Adrenal gland (tissue), 7 donors: ENCODE measurements at regions not wholly inside any gene's neighbourhood (a gene's known extent, or its start where the extent isn't known, plus 50 kb on each side); places are given as distances from the start of the nearest gene placed in this dataset.

Experiments
- DNase-seq, 7 donors: peaks; one replicate each; pipeline ENCODE4 v3.0.0-alpha.2; 2019 to 2020
- H3K27ac ChIP-seq, 5 donors: fragments of 200-600 bp; sonication (generic) in 4 of 5; 1 replicate in 3 of 5; 2 replicates in 2 of 5; pipeline versions ENCODE4 v1.5.1 to v1.8.0; 2016 to 2020; ENCODE audit warnings: mild to moderate bottlenecking in 1 of 5
- H3K27me3 ChIP-seq: fragments of 200-600 bp; 2 replicates; pipeline ENCODE4 v1.8.0; 2021
- H3K36me3 ChIP-seq, 2 donors: fragments of 200-600 bp; replicated peaks in 1 of 2; 1 replicate in 1 of 2; 2 replicates in 1 of 2; pipeline versions ENCODE4 v1.5.1 to v1.8.0; 2018 to 2022
- H3K4me1 ChIP-seq, 2 donors: fragments of 200-600 bp; replicated peaks in 1 of 2; 1 replicate in 1 of 2; 2 replicates in 1 of 2; pipeline versions ENCODE4 v1.5.1 to v1.8.0; 2018 to 2021
- H3K4me3 ChIP-seq, 4 donors: fragments of 200-600 bp; sonication (generic) in 3 of 4; one replicate each; pipeline ENCODE4 v1.5.1; 2016 to 2018
- H3K9me3 ChIP-seq, 3 donors: fragments of 200-600 bp; sonication (generic) in 1 of 3; replicated peaks in 1 of 3; 1 replicate in 2 of 3; 2 replicates in 1 of 3; pipeline versions ENCODE4 v1.5.1 to v1.8.0; 2016 to 2021
- POLR2A ChIP-seq, 2 donors: fragments of 450-650 bp; IDR thresholded peaks; one replicate each; pipeline ENCODE4 v1.6.1; 2017; ENCODE audit warnings: antibody characterized with exemption in 2 of 2, mild to moderate bottlenecking in 2 of 2, moderate library complexity in 1 of 2
- intact Hi-C, 2 donors: fragments of 100-400 bp; cut with DNase I; formaldehyde crosslinking; loops; one replicate each; pipeline versions ENCODE4 v1.14.1 to v1.15.0; 2022 to 2023
- TF ChIP-seq, protein P1 (sequence below), 6 experiments: fragments of 450-650 bp in 4 of 6; fragments of 200-600 bp in 2 of 6; sonication (generic) in 1 of 6; IDR thresholded peaks; 1 replicate in 5 of 6; 2 replicates in 1 of 6; pipeline versions ENCODE4 v1.5.1 to v1.8.0; 2016 to 2021; ENCODE audit warnings: antibody characterized with exemption in 6 of 6, mild to moderate bottlenecking in 2 of 6, moderate library complexity in 1 of 6
- donor health status: DM: yes; HTN: yes; CAD: no.
- donor health status: DM: no; HTN: no; CAD: no.
- donor health status: DM: no; HTN: no; CAD: no.

- DNase-seq, result no peak
- Histone ChIP-seq H3K9me3 (no peaks in the 10 kb centered on the region), H3K36me3 (no peaks in the 10 kb centered on the region), H3K4me3 (no peak overlapping the region), H3K4me1 (no peaks in the 10 kb centered on the region), H3K27ac (no peak overlapping the region), H3K27me3 (no peaks in the 10 kb centered on the region)
- TF ChIP-seq POLR2A (IDR thresholded peaks at IDR 0.05), result no peak
- TF ChIP-seq, protein P1, sequence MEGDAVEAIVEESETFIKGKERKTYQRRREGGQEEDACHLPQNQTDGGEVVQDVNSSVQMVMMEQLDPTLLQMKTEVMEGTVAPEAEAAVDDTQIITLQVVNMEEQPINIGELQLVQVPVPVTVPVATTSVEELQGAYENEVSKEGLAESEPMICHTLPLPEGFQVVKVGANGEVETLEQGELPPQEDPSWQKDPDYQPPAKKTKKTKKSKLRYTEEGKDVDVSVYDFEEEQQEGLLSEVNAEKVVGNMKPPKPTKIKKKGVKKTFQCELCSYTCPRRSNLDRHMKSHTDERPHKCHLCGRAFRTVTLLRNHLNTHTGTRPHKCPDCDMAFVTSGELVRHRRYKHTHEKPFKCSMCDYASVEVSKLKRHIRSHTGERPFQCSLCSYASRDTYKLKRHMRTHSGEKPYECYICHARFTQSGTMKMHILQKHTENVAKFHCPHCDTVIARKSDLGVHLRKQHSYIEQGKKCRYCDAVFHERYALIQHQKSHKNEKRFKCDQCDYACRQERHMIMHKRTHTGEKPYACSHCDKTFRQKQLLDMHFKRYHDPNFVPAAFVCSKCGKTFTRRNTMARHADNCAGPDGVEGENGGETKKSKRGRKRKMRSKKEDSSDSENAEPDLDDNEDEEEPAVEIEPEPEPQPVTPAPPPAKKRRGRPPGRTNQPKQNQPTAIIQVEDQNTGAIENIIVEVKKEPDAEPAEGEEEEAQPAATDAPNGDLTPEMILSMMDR (IDR thresholded peaks at IDR 0.05), result no peak
- intact Hi-C loops, result no loop called here
These were observed 62.6 kb upstream of the SCN10A start for GRCh38 chr3:38878646-38879045.
